ENCODE measurements at regions not wholly inside any gene's neighbourhood (a gene's known extent, or its start where the extent isn't known, plus 50 kb on each side); places are given as distances from the start of the nearest gene placed in this dataset.

- Mint-ChIP-seq H3K4me1 (peaks cover 10 to 23% of the 10 kb centered on the region in 2 experiments), H3K27me3 (ENCODE audit: low read depth) (peaks cover 5% of the 10 kb centered on the region), H3K9me3 (peaks cover 65 to 82% of the 10 kb centered on the region in 2 experiments), H3K27ac (no peak overlapping the region), H3K4me3 (no peak overlapping the region), H3K36me3 (ENCODE audit: insufficient read depth in 1 of 3, low read depth in 3 of 3) (peaks cover 5 to 9% (median 7%) of the 10 kb centered on the region in 3 experiments; a peak in 5 of 7 replicates)
- no peak overlapping the region for H2AK5ac ChIP-seq (ENCODE audit: insufficient read length, low read length)
- no peaks in the 10 kb centered on the region for H3K23me2 ChIP-seq (ENCODE audit: insufficient read length, low read depth, low read length, poor library complexity, severe bottlenecking)
- DNase-seq = no peak
- H2BK15ac ChIP-seq (ENCODE audit: low read depth, low read length) = no peak overlapping the region
- H3K4me2 ChIP-seq (ENCODE audit: insufficient read depth, insufficient read length, low read length) = no peak overlapping the region
- peaks cover 3% of the 10 kb centered on the region; the same call in 1 of the 2 replicates for H3K4me1 ChIP-seq (ENCODE audit: insufficient read depth, low read length)
- no peaks in the 10 kb centered on the region for H4K20me1 ChIP-seq (ENCODE audit: control insufficient read depth, insufficient read depth, insufficient read length)
- H3K9me3 ChIP-seq (ENCODE audit: control insufficient read depth, low read depth, low read length) = no peaks in the 10 kb centered on the region
- no peak overlapping the region for H2BK12ac ChIP-seq (ENCODE audit: insufficient read length, low read depth, low read length)
- no peak overlapping the region for H2BK120ac ChIP-seq (ENCODE audit: low read depth, low read length, poor library complexity, severe bottlenecking)
- no peak overlapping the region for H4K91ac ChIP-seq (ENCODE audit: insufficient read length, low read depth, low read length)
- no peaks in the 10 kb centered on the region for H3K27me3 ChIP-seq (ENCODE audit: insufficient read depth, low read length)
- H2AFZ ChIP-seq (ENCODE audit: low read length) = no peak overlapping the region
- no peaks in the 10 kb centered on the region for H3K79me1 ChIP-seq (ENCODE audit: insufficient read depth, low read depth, low read length, poor library complexity, severe bottlenecking)
- H2BK20ac ChIP-seq (ENCODE audit: low read depth, low read length, poor library complexity, severe bottlenecking) = no peak overlapping the region
- no peak overlapping the region for H4K8ac ChIP-seq (replicated peaks; ENCODE audit: insufficient read length, low read depth, low read length)
- no peak for TF ChIP-seq CTCF (conservative IDR thresholded peaks at IDR 0.05)
- H3K4ac ChIP-seq (ENCODE audit: low read depth, low read length) = no peak overlapping the region
- no peak overlapping the region for H2BK5ac ChIP-seq (ENCODE audit: insufficient read length, low read length)
- no peak overlapping the region for H3K56ac ChIP-seq (ENCODE audit: insufficient read length, low read depth, low read length)
- no CpG with 5 or more reads among the region's 2 CpGs for WGBS (ENCODE audit: extremely low coverage, insufficient read length, low lambda C conversion rate)
- no peak overlapping the region for H3K23ac ChIP-seq (ENCODE audit: insufficient read length, low read depth, low read length)
- no peak overlapping the region for H4K5ac ChIP-seq (ENCODE audit: insufficient read length, low read depth, low read length)
- H3K27ac ChIP-seq (ENCODE audit: insufficient read length, low read depth, low read length) = no peak overlapping the region
- no peaks in the 10 kb centered on the region for H3K79me2 ChIP-seq (ENCODE audit: insufficient read depth, low read length)
- no peak overlapping the region for H3K14ac ChIP-seq (ENCODE audit: insufficient read depth, low read length)
- no peak overlapping the region for H3K18ac ChIP-seq (ENCODE audit: insufficient read length, low read depth, low read length)
- H3T11ph ChIP-seq (ENCODE audit: low read length) = no peak overlapping the region
- no peak overlapping the region for H3K9ac ChIP-seq (ENCODE audit: extremely low read depth, insufficient read length, low read length)
These were observed 642.0 kb downstream of the MID1IP1 start for GRCh38 chrX:39443240-39443639.

Measured in H9 (cell line).